ENCODE measurements at regions not wholly inside any gene's neighbourhood (a gene's known extent, or its start where the extent isn't known, plus 50 kb on each side); places are given as distances from the start of the nearest gene placed in this dataset.

DNA sequence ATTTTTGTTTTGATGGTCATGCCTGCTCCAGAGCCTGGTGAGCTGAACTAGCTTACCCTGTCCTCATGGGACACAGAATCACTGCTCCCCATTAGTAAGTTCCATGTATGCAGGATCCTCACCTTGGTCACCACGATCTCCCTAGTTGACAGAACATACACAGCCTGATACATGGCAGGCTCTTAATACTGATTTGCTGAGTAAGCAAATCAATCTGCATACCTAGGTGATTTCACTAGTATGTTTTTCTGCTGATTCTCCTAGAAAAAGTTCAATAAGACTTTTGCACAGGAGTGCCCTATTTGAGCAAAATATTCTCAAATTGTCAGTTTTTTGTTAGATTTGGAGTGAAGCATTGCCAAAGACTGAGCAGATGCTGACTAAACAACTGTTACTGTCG, 113.7 kb downstream of the ACER2 start:
- no peak overlapping the region for H3K27ac ChIP-seq (ENCODE audit: low read length)
- no peak for DNase-seq
- TF ChIP-seq, protein P1, sequence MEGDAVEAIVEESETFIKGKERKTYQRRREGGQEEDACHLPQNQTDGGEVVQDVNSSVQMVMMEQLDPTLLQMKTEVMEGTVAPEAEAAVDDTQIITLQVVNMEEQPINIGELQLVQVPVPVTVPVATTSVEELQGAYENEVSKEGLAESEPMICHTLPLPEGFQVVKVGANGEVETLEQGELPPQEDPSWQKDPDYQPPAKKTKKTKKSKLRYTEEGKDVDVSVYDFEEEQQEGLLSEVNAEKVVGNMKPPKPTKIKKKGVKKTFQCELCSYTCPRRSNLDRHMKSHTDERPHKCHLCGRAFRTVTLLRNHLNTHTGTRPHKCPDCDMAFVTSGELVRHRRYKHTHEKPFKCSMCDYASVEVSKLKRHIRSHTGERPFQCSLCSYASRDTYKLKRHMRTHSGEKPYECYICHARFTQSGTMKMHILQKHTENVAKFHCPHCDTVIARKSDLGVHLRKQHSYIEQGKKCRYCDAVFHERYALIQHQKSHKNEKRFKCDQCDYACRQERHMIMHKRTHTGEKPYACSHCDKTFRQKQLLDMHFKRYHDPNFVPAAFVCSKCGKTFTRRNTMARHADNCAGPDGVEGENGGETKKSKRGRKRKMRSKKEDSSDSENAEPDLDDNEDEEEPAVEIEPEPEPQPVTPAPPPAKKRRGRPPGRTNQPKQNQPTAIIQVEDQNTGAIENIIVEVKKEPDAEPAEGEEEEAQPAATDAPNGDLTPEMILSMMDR (IDR thresholded peaks at IDR 0.05; ENCODE audit: low read length), result no peak
- no peak for TF ChIP-seq EZH2 (optimal IDR thresholded peaks at IDR 0.05; ENCODE audit: low read depth, low read length)
- TF ChIP-seq EZH2phosphoT487 (IDR thresholded peaks at IDR 0.05; ENCODE audit: low read length), result no peak
- H4K20me1 ChIP-seq (ENCODE audit: insufficient read depth, low read length), result no peaks in the 10 kb centered on the region
- H3F3A ChIP-seq (ENCODE audit: insufficient read depth, low read length), result no peaks in the 10 kb centered on the region
- H3K9me3 ChIP-seq (replicated peaks; ENCODE audit: insufficient read depth, low read length), result no peaks in the 10 kb centered on the region
- no peak overlapping the region for H3K4me2 ChIP-seq (ENCODE audit: low read depth, low read length)
- H3K4me1 ChIP-seq (ENCODE audit: low read length), result no peaks in the 10 kb centered on the region
- H3K9me2 ChIP-seq (replicated peaks; ENCODE audit: insufficient read depth, low read length), result no peaks in the 10 kb centered on the region
- H3K79me2 ChIP-seq (ENCODE audit: low read length), result no peaks in the 10 kb centered on the region
- no peak overlapping the region for H2AFZ ChIP-seq (ENCODE audit: low read length)
- no peak overlapping the region for H3K9ac ChIP-seq (ENCODE audit: low read length)
- H3K4me3 ChIP-seq (ENCODE audit: low read length), result no peak overlapping the region
- H3K36me3 ChIP-seq (replicated peaks; ENCODE audit: insufficient read depth, low read length), result no peaks in the 10 kb centered on the region
- no peaks in the 10 kb centered on the region for H3K27me3 ChIP-seq (replicated peaks; ENCODE audit: insufficient read depth, low read length)

DNA sequence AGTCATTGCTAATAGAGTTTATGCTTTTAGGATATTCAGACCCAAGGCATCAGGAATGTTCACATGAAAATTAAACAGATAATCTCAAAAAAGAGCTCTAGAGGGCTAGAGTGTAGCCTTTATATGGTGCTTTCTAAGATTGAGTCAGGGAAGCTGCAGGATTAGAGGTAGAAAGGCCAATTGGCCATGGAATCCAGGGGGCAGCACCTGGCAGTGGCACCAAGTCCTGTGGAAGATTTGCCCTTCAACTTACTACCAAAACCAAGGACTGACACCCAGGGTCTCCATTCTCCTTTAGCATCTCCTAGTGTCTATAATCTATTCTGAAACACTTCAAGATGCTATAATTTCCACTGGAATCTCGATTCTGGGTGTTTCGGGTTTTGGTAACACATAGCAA, 112.4 kb downstream of the ACER2 start:
- TF ChIP-seq, protein P1 (IDR thresholded peaks at IDR 0.05; ENCODE audit: low read length), result no peak
- TF ChIP-seq EZH2phosphoT487 (IDR thresholded peaks at IDR 0.05; ENCODE audit: low read length) (no peak), EZH2 (optimal IDR thresholded peaks at IDR 0.05; ENCODE audit: low read depth, low read length) (no peak)
- Histone ChIP-seq H3K36me3 (replicated peaks; ENCODE audit: insufficient read depth, low read length) (no peaks in the 10 kb centered on the region), H3K4me2 (ENCODE audit: low read depth, low read length) (no peak overlapping the region), H3K27ac (ENCODE audit: low read length) (no peak overlapping the region), H3K9me2 (replicated peaks; ENCODE audit: insufficient read depth, low read length) (no peaks in the 10 kb centered on the region), H3F3A (ENCODE audit: insufficient read depth, low read length) (no peaks in the 10 kb centered on the region), H3K27me3 (replicated peaks; ENCODE audit: insufficient read depth, low read length) (no peaks in the 10 kb centered on the region), H3K79me2 (ENCODE audit: low read length) (no peaks in the 10 kb centered on the region), H3K9ac (ENCODE audit: low read length) (no peak overlapping the region), H3K9me3 (replicated peaks; ENCODE audit: insufficient read depth, low read length) (no peaks in the 10 kb centered on the region), H4K20me1 (ENCODE audit: insufficient read depth, low read length) (no peaks in the 10 kb centered on the region), H2AFZ (ENCODE audit: low read length) (no peak overlapping the region), H3K4me1 (ENCODE audit: low read length) (no peaks in the 10 kb centered on the region), H3K4me3 (ENCODE audit: low read length) (no peak overlapping the region)
- no peak for DNase-seq

DNA sequence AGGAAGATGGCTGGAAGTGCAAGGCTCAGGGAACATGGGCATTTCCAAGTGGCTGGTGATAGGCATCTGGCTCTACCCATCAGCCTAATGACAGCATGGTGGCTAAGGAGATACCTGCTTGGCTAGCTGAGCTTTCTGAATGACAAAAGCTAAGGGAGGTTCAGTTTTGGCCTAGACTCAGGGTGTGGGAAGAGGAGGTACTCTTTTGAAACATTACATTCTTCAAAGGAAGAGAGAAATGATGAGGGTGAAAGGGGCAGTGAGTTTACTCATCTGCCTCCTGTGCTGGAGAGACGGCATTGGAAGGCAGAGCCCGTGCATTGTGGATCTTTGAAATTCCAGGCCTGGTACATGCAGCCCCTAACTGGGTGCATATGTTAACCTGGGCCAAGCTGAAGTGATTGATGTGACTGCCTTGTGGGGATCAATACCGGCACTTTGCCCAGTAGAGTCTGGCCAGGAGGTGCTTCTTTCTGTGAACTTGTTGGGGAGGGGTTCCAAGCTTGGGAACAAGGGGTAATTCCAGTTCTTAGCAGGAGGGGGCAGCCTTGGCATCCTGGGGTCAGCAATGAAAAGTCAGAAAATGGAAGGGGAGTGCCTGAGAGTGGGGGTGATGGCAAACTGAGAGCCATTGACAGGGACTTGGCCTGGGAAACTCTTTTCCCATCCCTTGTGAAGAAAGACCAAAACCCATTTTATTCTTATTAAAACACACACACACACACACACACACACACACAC, 108.6 kb downstream of the ACER2 start:
- Histone ChIP-seq H3K27ac (ENCODE audit: low read length) (no peak overlapping the region), H3K27me3 (replicated peaks; ENCODE audit: insufficient read depth, low read length) (no peaks in the 10 kb centered on the region), H3K79me2 (ENCODE audit: low read length) (no peaks in the 10 kb centered on the region), H3F3A (ENCODE audit: insufficient read depth, low read length) (no peaks in the 10 kb centered on the region), H3K9ac (ENCODE audit: low read length) (no peak overlapping the region), H3K4me2 (ENCODE audit: low read depth, low read length) (no peak overlapping the region), H4K20me1 (ENCODE audit: insufficient read depth, low read length) (no peaks in the 10 kb centered on the region), H3K36me3 (replicated peaks; ENCODE audit: insufficient read depth, low read length) (no peaks in the 10 kb centered on the region), H3K4me1 (ENCODE audit: low read length) (no peaks in the 10 kb centered on the region), H3K9me2 (replicated peaks; ENCODE audit: insufficient read depth, low read length) (no peaks in the 10 kb centered on the region), H3K9me3 (replicated peaks; ENCODE audit: insufficient read depth, low read length) (no peaks in the 10 kb centered on the region), H3K4me3 (ENCODE audit: low read length) (no peak overlapping the region), H2AFZ (ENCODE audit: low read length) (no peak overlapping the region)
- TF ChIP-seq, protein P1 (IDR thresholded peaks at IDR 0.05; ENCODE audit: low read length), result peak; percentile 41
- TF ChIP-seq EZH2 (optimal IDR thresholded peaks at IDR 0.05; ENCODE audit: low read depth, low read length) (no peak), EZH2phosphoT487 (IDR thresholded peaks at IDR 0.05; ENCODE audit: low read length) (no peak)
- DNase-seq, result peak; percentile 8

Measured in MM.1S (cell line).